LoVo (cell line): ENCODE measurements at regions not wholly inside any gene's neighbourhood (a gene's known extent, or its start where the extent isn't known, plus 50 kb on each side); places are given as distances from the start of the nearest gene placed in this dataset.

ENCODE experiments used
- DNase-seq: peaks from one replicate; pipeline ENCODE4 v3.0.0-alpha.2; 2016; ENCODE audit warnings: low spot score

- DNase-seq = peak; percentile 34
Measured at GRCh38 chr2:121860033-121860757, 104.7 kb downstream of the TSN start.

- DNase-seq = no peak
Measured at GRCh38 chr2:121860758-121861227, 105.3 kb downstream of the TSN start.

GRCh38 chr2:121862286-121862685 lies 106.8 kb downstream of the TSN start:
- DNase-seq = no peak

GRCh38 chr2:121865914-121866313 lies 110.5 kb downstream of the TSN start:
- DNase-seq = no peak

- no peak for DNase-seq
Measured at GRCh38 chr2:121866789-121867188, 111.3 kb downstream of the TSN start.

- DNase-seq = no peak
Measured at GRCh38 chr2:121868652-121869051, 113.2 kb downstream of the TSN start.

- DNase-seq = no peak
Measured at GRCh38 chr2:121869363-121869762, 113.9 kb downstream of the TSN start.

- DNase-seq = no peak
Measured at GRCh38 chr2:121869873-121870272, 114.4 kb downstream of the TSN start.

- DNase-seq = no peak
Measured at GRCh38 chr2:121872651-121873050, 117.2 kb downstream of the TSN start.

- DNase-seq = no peak
Measured at GRCh38 chr2:121873864-121874263, 118.4 kb downstream of the TSN start.

GRCh38 chr2:121875585-121876185 lies 120.2 kb downstream of the TSN start:
- no peak for DNase-seq

- DNase-seq = no peak
Measured at GRCh38 chr2:121877366-121877765, 121.9 kb downstream of the TSN start.

- no peak for DNase-seq
Measured at GRCh38 chr2:121880283-121880682, 124.8 kb downstream of the TSN start.

GRCh38 chr2:121881038-121881437 lies 125.6 kb downstream of the TSN start:
- no peak for DNase-seq

- no peak for DNase-seq
Measured at GRCh38 chr2:121881950-121882349, 126.5 kb downstream of the TSN start.

- no peak for DNase-seq
Measured at GRCh38 chr2:121884078-121884477, 128.6 kb downstream of the TSN start.

- DNase-seq = no peak
Measured at GRCh38 chr2:121884511-121884921, 129.1 kb downstream of the TSN start.

- DNase-seq = no peak
Measured at GRCh38 chr2:121886059-121886458, 130.6 kb downstream of the TSN start.

GRCh38 chr2:121887513-121888188 lies 132.2 kb downstream of the TSN start:
- DNase-seq = no peak

GRCh38 chr2:121888189-121888557 lies 132.7 kb downstream of the TSN start:
- DNase-seq = no peak

GRCh38 chr2:121890041-121890440 lies 134.6 kb downstream of the TSN start:
- no peak for DNase-seq

- DNase-seq = no peak
Measured at GRCh38 chr2:121895723-121896571, 140.5 kb downstream of the TSN start.
